Ishikawa (cell line): ENCODE measurements at regions not wholly inside any gene's neighbourhood (a gene's known extent, or its start where the extent isn't known, plus 50 kb on each side); places are given as distances from the start of the nearest gene placed in this dataset.

ENCODE experiments used
- CREB1 ChIP-seq: IDR thresholded peaks from 2 replicates; pipeline ENCODE4 v1.6.1; 2012; ENCODE audit warnings: low read depth
- EP300 ChIP-seq: IDR thresholded peaks from 2 replicates; pipeline ENCODE4 v1.6.1; 2012; ENCODE audit warnings: borderline replicate concordance
- FOXM1 ChIP-seq: IDR thresholded peaks from 2 replicates; pipeline ENCODE4 v1.6.1; 2012; ENCODE audit warnings: low read depth, borderline replicate concordance

DNA sequence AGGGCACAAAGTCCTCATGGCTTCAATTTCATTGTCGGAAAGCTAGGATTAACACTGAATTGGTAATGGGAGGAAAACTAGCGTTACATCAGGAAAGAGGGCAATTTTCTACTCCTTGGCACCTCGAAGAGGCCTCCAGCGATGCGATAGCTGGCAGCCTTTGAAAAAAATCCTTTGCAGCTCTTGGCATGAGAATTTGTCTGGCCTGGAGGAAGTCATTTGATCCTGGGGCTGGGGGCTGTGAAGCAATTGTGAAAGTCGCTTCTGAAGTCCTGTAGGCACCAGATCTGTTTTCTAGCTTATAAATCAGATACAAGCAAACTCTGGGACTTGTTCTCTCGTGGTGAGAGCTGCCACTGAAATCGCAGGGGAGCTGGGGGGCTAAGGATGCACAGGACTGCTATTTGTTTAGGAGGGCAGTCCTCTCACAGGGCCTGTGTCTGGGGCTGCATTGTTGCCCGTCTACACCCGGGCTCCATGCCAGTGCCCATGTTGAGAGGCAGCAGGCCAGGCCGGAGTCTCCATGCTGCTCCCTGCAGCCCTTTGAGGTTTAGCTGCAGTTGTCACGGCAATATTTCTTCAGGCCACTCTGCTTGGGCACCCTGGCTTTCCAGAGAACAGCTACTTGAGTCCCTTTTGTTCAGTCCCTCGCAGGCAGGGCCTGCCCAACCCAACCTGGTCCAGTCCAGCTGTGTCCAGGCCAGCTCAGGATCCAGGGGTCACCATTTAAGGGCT is 206.8 kb upstream of the LYZL1 start:
- TF ChIP-seq CREB1 (no peak), FOXM1 (no peak), EP300 (no peak)
